Adrenal gland (tissue), 9 donors: ENCODE measurements at regions not wholly inside any gene's neighbourhood (a gene's known extent, or its start where the extent isn't known, plus 50 kb on each side); places are given as distances from the start of the nearest gene placed in this dataset.

Experiments used
- DNase-seq, 7 donors: peaks; one replicate each; pipeline ENCODE4 v3.0.0-alpha.2; 2019 to 2020
- H3K27ac ChIP-seq, 5 donors: fragments of 200-600 bp; sonication (generic) in 4 of 5; 1 replicate in 3 of 5; 2 replicates in 2 of 5; pipeline versions ENCODE4 v1.5.1 to v1.8.0; 2016 to 2020; ENCODE audit warnings: mild to moderate bottlenecking in 1 of 5
- H3K27me3 ChIP-seq: fragments of 200-600 bp; 2 replicates; pipeline ENCODE4 v1.8.0; 2021
- H3K36me3 ChIP-seq, 2 donors: fragments of 200-600 bp; replicated peaks in 1 of 2; 1 replicate in 1 of 2; 2 replicates in 1 of 2; pipeline versions ENCODE4 v1.5.1 to v1.8.0; 2018 to 2022
- H3K4me1 ChIP-seq, 2 donors: fragments of 200-600 bp; replicated peaks in 1 of 2; 1 replicate in 1 of 2; 2 replicates in 1 of 2; pipeline versions ENCODE4 v1.5.1 to v1.8.0; 2018 to 2021
- H3K4me3 ChIP-seq, 4 donors: fragments of 200-600 bp; sonication (generic) in 3 of 4; one replicate each; pipeline ENCODE4 v1.5.1; 2016 to 2018
- H3K9me3 ChIP-seq, 3 donors: fragments of 200-600 bp; sonication (generic) in 1 of 3; replicated peaks in 1 of 3; 1 replicate in 2 of 3; 2 replicates in 1 of 3; pipeline versions ENCODE4 v1.5.1 to v1.8.0; 2016 to 2021
- CTCF ChIP-seq, 6 experiments: fragments of 450-650 bp in 4 of 6; fragments of 200-600 bp in 2 of 6; sonication (generic) in 1 of 6; IDR thresholded peaks; 1 replicate in 5 of 6; 2 replicates in 1 of 6; pipeline versions ENCODE4 v1.5.1 to v1.8.0; 2016 to 2021; ENCODE audit warnings: antibody characterized with exemption in 6 of 6, mild to moderate bottlenecking in 2 of 6, moderate library complexity in 1 of 6
- POLR2A ChIP-seq, 2 donors: fragments of 450-650 bp; IDR thresholded peaks; one replicate each; pipeline ENCODE4 v1.6.1; 2017; ENCODE audit warnings: antibody characterized with exemption in 2 of 2, mild to moderate bottlenecking in 2 of 2, moderate library complexity in 1 of 2
- WGBS, 4 donors: extraction: QIAGEN DNeasy Blood & Tissue Kit in 2 of 4; methylation state at CpG; one replicate each; pipeline versions ENCODE4 v1.1.5 to v1.1.7; 2013 to 2017; 5-methylcytosine and 5-hydroxymethylcytosine counted together
- intact Hi-C, 2 donors: fragments of 100-400 bp; cut with DNase I; formaldehyde crosslinking; loops; one replicate each; pipeline versions ENCODE4 v1.14.1 to v1.15.0; 2022 to 2023
- donor health status: healthy with polysubstance abuse.
- donor health status: Bipolar disorder and iron deficiency.
- donor health status: DM: yes; HTN: yes; CAD: no.
- donor health status: DM: no; HTN: no; CAD: no.
- donor health status: DM: no; HTN: no; CAD: no.

DNA sequence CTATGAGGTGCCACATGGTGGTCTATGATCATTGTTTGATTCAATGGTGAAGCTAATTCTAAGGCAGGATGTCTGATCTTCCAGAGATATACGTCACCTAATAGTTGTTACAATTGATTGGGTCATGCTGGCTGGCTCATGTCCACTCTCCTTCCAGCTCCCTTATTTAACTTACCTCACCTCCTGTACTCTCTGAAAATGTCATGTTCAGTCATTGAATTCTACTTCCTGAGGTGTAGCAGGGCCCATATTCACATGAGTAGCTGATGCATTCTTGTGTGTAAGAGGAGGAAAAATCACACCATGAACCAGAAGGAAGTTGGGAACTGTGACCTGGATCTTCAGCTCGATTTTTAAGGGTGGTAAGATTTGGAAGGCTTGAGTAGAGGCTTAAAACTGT, 795.8 kb downstream of the QKI start:
- TF ChIP-seq POLR2A (IDR thresholded peaks at IDR 0.05) (no peak), CTCF (IDR thresholded peaks at IDR 0.05) (no peak)
- DNase-seq = no peak
- 53 to 78% (median 65%) methylated on average over 2 of the region's 2 CpGs for WGBS, 4 donors
- H3K4me3 ChIP-seq = no peak overlapping the region
- intact Hi-C loops = no loop called here
- H3K27ac ChIP-seq = no peak overlapping the region
- peaks cover 3% of the 10 kb centered on the region for H3K27me3 ChIP-seq
- H3K4me1 ChIP-seq = no peaks in the 10 kb centered on the region
- H3K36me3 ChIP-seq = no peaks in the 10 kb centered on the region
- no peaks in the 10 kb centered on the region for H3K9me3 ChIP-seq

- Histone ChIP-seq H3K4me1 (no peaks in the 10 kb centered on the region), H3K27me3 (peaks cover 3% of the 10 kb centered on the region), H3K4me3 (no peak overlapping the region), H3K27ac (no peak overlapping the region), H3K36me3 (no peaks in the 10 kb centered on the region), H3K9me3 (no peaks in the 10 kb centered on the region)
- WGBS, 4 donors = 43 to 58% (median 56%) methylated on average over 8 of the region's 8 CpGs
- intact Hi-C loops = no loop called here
- TF ChIP-seq CTCF (IDR thresholded peaks at IDR 0.05) (no peak), POLR2A (IDR thresholded peaks at IDR 0.05) (no peak)
- DNase-seq = no peak
Measured at GRCh38 chr6:164208371-164208770, 793.9 kb downstream of the QKI start.

DNA sequence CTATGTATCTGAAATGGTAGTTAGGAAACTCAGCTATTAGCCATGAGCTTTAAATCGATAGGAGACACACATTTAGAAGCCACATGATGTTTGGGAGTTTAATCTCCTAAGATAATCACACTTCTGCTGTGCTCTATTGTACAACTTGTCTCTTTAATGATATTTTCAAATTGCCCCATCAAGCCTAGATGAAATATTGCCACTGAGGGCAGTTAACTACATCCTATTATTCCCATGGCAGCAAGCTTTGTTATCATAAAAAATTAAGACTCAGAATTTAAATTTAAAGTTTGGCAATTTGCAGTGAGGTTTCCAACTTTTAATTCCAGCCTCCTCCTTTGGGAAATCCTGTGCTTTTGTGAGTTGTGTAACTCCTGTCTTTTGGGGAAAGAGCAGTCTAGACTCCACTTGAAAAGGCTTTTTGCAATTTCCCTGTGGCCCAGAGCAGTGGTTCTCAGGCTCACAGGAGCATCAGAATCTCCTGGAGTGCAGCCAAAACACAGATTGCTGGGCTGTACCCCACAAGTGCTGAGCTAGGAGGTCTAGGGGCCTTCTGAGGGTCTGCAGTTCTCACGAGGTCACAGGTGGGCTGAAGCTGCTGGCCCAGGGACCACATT, 792.4 kb downstream of the QKI start:
- Histone ChIP-seq H3K27me3 (peaks cover 3% of the 10 kb centered on the region), H3K9me3 (no peaks in the 10 kb centered on the region), H3K36me3 (no peaks in the 10 kb centered on the region), H3K27ac (no peak overlapping the region), H3K4me1 (no peaks in the 10 kb centered on the region), H3K4me3 (no peak overlapping the region)
- DNase-seq = no peak
- TF ChIP-seq POLR2A (IDR thresholded peaks at IDR 0.05) (no peak), CTCF (IDR thresholded peaks at IDR 0.05) (no peak)
- 53 to 70% (median 63%) methylated on average over 2 of the region's 2 CpGs for WGBS, 4 donors
- intact Hi-C loops = no loop called here

DNA sequence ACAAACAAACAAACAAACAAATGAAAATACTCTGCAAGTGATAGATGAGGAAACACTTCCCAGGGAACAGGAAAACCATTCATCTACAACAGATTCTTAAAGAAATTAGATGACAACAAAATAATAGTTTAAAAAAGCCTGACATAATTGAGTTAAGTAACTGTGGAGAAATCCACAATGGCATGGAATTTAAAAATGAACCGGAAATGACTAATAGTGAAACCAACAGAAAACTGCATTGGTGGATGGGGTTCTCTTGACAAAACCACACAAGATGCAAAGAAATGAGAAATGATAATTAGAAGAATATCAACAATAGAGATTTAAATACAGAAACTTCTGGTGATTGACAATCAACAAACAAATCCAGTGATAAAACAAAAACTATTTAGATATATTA, 785.6 kb downstream of the QKI start:
- TF ChIP-seq POLR2A (IDR thresholded peaks at IDR 0.05) = no peak
- TF ChIP-seq CTCF (IDR thresholded peaks at IDR 0.05) = no peak
- DNase-seq = no peak
- Histone ChIP-seq H3K27me3 (no peaks in the 10 kb centered on the region), H3K27ac (no peak overlapping the region), H3K9me3 (peaks cover 0 to 5% (median 0%) of the 10 kb centered on the region in 3 donors), H3K4me3 (no peak overlapping the region), H3K4me1 (no peaks in the 10 kb centered on the region), H3K36me3 (no peaks in the 10 kb centered on the region)
- 76 to 94% (median 86%) methylated on average over 1 of the region's 1 CpG for WGBS, 4 donors
- intact Hi-C loops = no loop called here
